PFSK-1 (cell line): ENCODE measurements at regions not wholly inside any gene's neighbourhood (a gene's known extent, or its start where the extent isn't known, plus 50 kb on each side); places are given as distances from the start of the nearest gene placed in this dataset.

Source experiments
- POLR2AphosphoS5 ChIP-seq: IDR thresholded peaks from 2 replicates; pipeline ENCODE4 v1.6.1; 2012; ENCODE audit warnings: low read depth, mild to moderate bottlenecking, control low read depth, low read length, moderate library complexity
- REST ChIP-seq, 2 experiments: IDR thresholded peaks; 2 replicates each; pipeline versions ENCODE4 v1.6.1 to v1.8.0; 2011 to 2012; ENCODE audit warnings: low read depth in 2 of 2, low read length in 2 of 2, control low read depth in 1 of 2, inconsistent platforms in 1 of 2, mild to moderate bottlenecking in 1 of 2, moderate library complexity in 1 of 2; ENCODE audit not compliant: insufficient read depth in 1 of 2

GRCh38 chr12:28938581-28939235 is 210.4 kb upstream of the FAR2 start:
- TF ChIP-seq REST (IDR thresholded peaks at IDR 0.05; ENCODE audit: insufficient read depth in 1 of 2, low read depth in 2 of 2, low read length in 2 of 2), result no peak
- no peak for TF ChIP-seq POLR2AphosphoS5
